Naive B cell (primary cell): ENCODE measurements at regions not wholly inside any gene's neighbourhood (a gene's known extent, or its start where the extent isn't known, plus 50 kb on each side); places are given as distances from the start of the nearest gene placed in this dataset.

Experiments used
- ATAC-seq, 2 donors: fragments of 150-1000 bp; cut with Tn5 transposase; 2 replicates each; pipeline ENCODE4 v1.10.0; 2021; ENCODE audit warnings: low read depth in 2 of 2, mild to moderate bottlenecking in 2 of 2, moderate library complexity in 2 of 2
- DNase-seq: peaks from one replicate; pipeline ENCODE4 v3.0.0; 2022
- H3K27ac Mint-ChIP-seq, 6 donors: one replicate each; pipeline ENCODE4 v1.8.0; 2020 to 2022; ENCODE audit warnings: mild to moderate bottlenecking in 6 of 6, mixed read lengths in 6 of 6, moderate library complexity in 5 of 6, inconsistent platforms in 2 of 6
- H3K27me3 Mint-ChIP-seq, 3 donors: one replicate each; pipeline ENCODE4 v1.8.0; 2021 to 2022; ENCODE audit warnings: mixed read lengths in 3 of 3, mild to moderate bottlenecking in 1 of 3
- H3K36me3 Mint-ChIP-seq, 2 donors: one replicate each; pipeline ENCODE4 v1.8.0; 2020 to 2022; ENCODE audit warnings: mixed read lengths in 2 of 2, inconsistent platforms in 1 of 2, mild to moderate bottlenecking in 1 of 2
- H3K4me1 Mint-ChIP-seq, 3 donors: one replicate each; pipeline ENCODE4 v1.8.0; 2020 to 2022; ENCODE audit warnings: mixed read lengths in 3 of 3, inconsistent platforms in 1 of 3, mild to moderate bottlenecking in 1 of 3, moderate library complexity in 1 of 3
- H3K4me3 Mint-ChIP-seq, 8 donors: one replicate each; pipeline ENCODE4 v1.8.0; 2020 to 2022; ENCODE audit warnings: mild to moderate bottlenecking in 8 of 8, mixed read lengths in 8 of 8, moderate library complexity in 8 of 8, inconsistent platforms in 2 of 8
- H3K9me3 Mint-ChIP-seq, 7 donors: one replicate each; pipeline ENCODE4 v1.8.0; 2020 to 2022; ENCODE audit warnings: mixed read lengths in 7 of 7, mild to moderate bottlenecking in 5 of 7, inconsistent platforms in 2 of 7, moderate library complexity in 1 of 7

GRCh38 chr15:95902606-95903005 lies 427.9 kb upstream of the NR2F2 start:
- Mint-ChIP-seq H3K9me3 (peaks cover 0 to 5% (median 0%) of the 10 kb centered on the region in 7 donors), H3K4me1 (no peaks in the 10 kb centered on the region), H3K27me3 (peaks cover 0 to 10% (median 0%) of the 10 kb centered on the region in 3 donors), H3K27ac (no peak overlapping the region), H3K4me3 (no peak overlapping the region), H3K36me3 (no peaks in the 10 kb centered on the region)
- DNase-seq (no peak), ATAC-seq (no peak)

- H3K27ac Mint-ChIP-seq, result no peak overlapping the region
- H3K36me3 Mint-ChIP-seq, result no peaks in the 10 kb centered on the region
- ATAC-seq (no peak), DNase-seq (no peak)
- H3K4me3 Mint-ChIP-seq, result no peak overlapping the region
- H3K27me3 Mint-ChIP-seq, result peaks cover 0 to 10% (median 0%) of the 10 kb centered on the region in 3 donors
- peaks cover 0 to 5% (median 0%) of the 10 kb centered on the region in 7 donors for H3K9me3 Mint-ChIP-seq
- no peaks in the 10 kb centered on the region for H3K4me1 Mint-ChIP-seq
Observed at GRCh38 chr15:95903352-95903751, 427.1 kb upstream of the NR2F2 start.

GRCh38 chr15:95910643-95911212 lies 419.8 kb upstream of the NR2F2 start:
- no peaks in the 10 kb centered on the region for H3K36me3 Mint-ChIP-seq
- no peak overlapping the region for H3K4me3 Mint-ChIP-seq
- ATAC-seq, result no peak
- H3K27me3 Mint-ChIP-seq, result no peaks in the 10 kb centered on the region
- H3K27ac Mint-ChIP-seq, result no peak overlapping the region
- DNase-seq, result no peak
- no peaks in the 10 kb centered on the region for H3K9me3 Mint-ChIP-seq
- H3K4me1 Mint-ChIP-seq, result no peaks in the 10 kb centered on the region

- Mint-ChIP-seq H3K4me1 (no peaks in the 10 kb centered on the region), H3K4me3 (no peak overlapping the region), H3K9me3 (no peaks in the 10 kb centered on the region), H3K27me3 (no peaks in the 10 kb centered on the region), H3K36me3 (no peaks in the 10 kb centered on the region), H3K27ac (no peak overlapping the region)
- ATAC-seq, result no peak
- DNase-seq, result no peak
Observed at GRCh38 chr15:95911570-95912279, 418.8 kb upstream of the NR2F2 start.

GRCh38 chr15:95912280-95912625 lies 418.2 kb upstream of the NR2F2 start:
- Mint-ChIP-seq H3K4me1 (no peaks in the 10 kb centered on the region), H3K36me3 (no peaks in the 10 kb centered on the region), H3K9me3 (no peaks in the 10 kb centered on the region), H3K4me3 (no peak overlapping the region), H3K27ac (no peak overlapping the region), H3K27me3 (no peaks in the 10 kb centered on the region)
- no peak for DNase-seq
- no peak for ATAC-seq

- Mint-ChIP-seq H3K4me1 (no peaks in the 10 kb centered on the region), H3K4me3 (no peak overlapping the region), H3K27ac (no peak overlapping the region), H3K9me3 (no peaks in the 10 kb centered on the region), H3K36me3 (no peaks in the 10 kb centered on the region), H3K27me3 (no peaks in the 10 kb centered on the region)
- DNase-seq (no peak), ATAC-seq (no peak)
Observed at GRCh38 chr15:95912728-95913127, 417.8 kb upstream of the NR2F2 start.

GRCh38 chr15:95916568-95916967 lies 413.9 kb upstream of the NR2F2 start:
- no peaks in the 10 kb centered on the region for H3K36me3 Mint-ChIP-seq
- no peak overlapping the region for H3K27ac Mint-ChIP-seq
- H3K4me1 Mint-ChIP-seq, result no peaks in the 10 kb centered on the region
- H3K27me3 Mint-ChIP-seq, result no peaks in the 10 kb centered on the region
- DNase-seq (no peak), ATAC-seq (no peak)
- H3K4me3 Mint-ChIP-seq, result no peak overlapping the region
- H3K9me3 Mint-ChIP-seq, result peaks cover 0 to 3% (median 0%) of the 10 kb centered on the region in 7 donors

- no peak overlapping the region for H3K27ac Mint-ChIP-seq
- peaks cover 0 to 4% (median 0%) of the 10 kb centered on the region in 7 donors for H3K9me3 Mint-ChIP-seq
- H3K27me3 Mint-ChIP-seq, result no peaks in the 10 kb centered on the region
- H3K4me3 Mint-ChIP-seq, result no peak overlapping the region
- no peaks in the 10 kb centered on the region for H3K4me1 Mint-ChIP-seq
- no peak for DNase-seq
- ATAC-seq, result no peak
- no peaks in the 10 kb centered on the region for H3K36me3 Mint-ChIP-seq
Observed at GRCh38 chr15:95918525-95918924, 412.0 kb upstream of the NR2F2 start.

GRCh38 chr15:95919460-95919859 lies 411.0 kb upstream of the NR2F2 start:
- H3K9me3 Mint-ChIP-seq, result peaks cover 0 to 4% (median 0%) of the 10 kb centered on the region in 7 donors
- H3K4me1 Mint-ChIP-seq, result no peaks in the 10 kb centered on the region
- H3K4me3 Mint-ChIP-seq, result no peak overlapping the region
- no peaks in the 10 kb centered on the region for H3K27me3 Mint-ChIP-seq
- ATAC-seq (no peak), DNase-seq (no peak)
- no peak overlapping the region for H3K27ac Mint-ChIP-seq
- H3K36me3 Mint-ChIP-seq, result no peaks in the 10 kb centered on the region

GRCh38 chr15:95921404-95921803 lies 409.1 kb upstream of the NR2F2 start:
- Mint-ChIP-seq H3K27ac (no peak overlapping the region), H3K4me1 (no peaks in the 10 kb centered on the region), H3K9me3 (peaks cover 0 to 4% (median 0%) of the 10 kb centered on the region in 7 donors), H3K36me3 (no peaks in the 10 kb centered on the region), H3K27me3 (no peaks in the 10 kb centered on the region), H3K4me3 (no peak overlapping the region)
- DNase-seq, result no peak
- no peak for ATAC-seq

- no peaks in the 10 kb centered on the region for H3K4me1 Mint-ChIP-seq
- H3K9me3 Mint-ChIP-seq, result peaks cover 0 to 4% (median 0%) of the 10 kb centered on the region in 7 donors
- no peak overlapping the region for H3K27ac Mint-ChIP-seq
- DNase-seq (no peak), ATAC-seq (no peak)
- H3K4me3 Mint-ChIP-seq, result no peak overlapping the region
- no peaks in the 10 kb centered on the region for H3K36me3 Mint-ChIP-seq
- no peaks in the 10 kb centered on the region for H3K27me3 Mint-ChIP-seq
Observed at GRCh38 chr15:95922431-95922830, 408.1 kb upstream of the NR2F2 start.

- Mint-ChIP-seq H3K4me3 (no peak overlapping the region), H3K4me1 (no peaks in the 10 kb centered on the region), H3K36me3 (no peaks in the 10 kb centered on the region), H3K27ac (peak overlapping the region in 1 of 6 donors; percentile 24), H3K9me3 (peaks cover 0 to 4% (median 0%) of the 10 kb centered on the region in 7 donors), H3K27me3 (no peaks in the 10 kb centered on the region)
- no peak for ATAC-seq
- no peak for DNase-seq
Observed at GRCh38 chr15:95923792-95924191, 406.7 kb upstream of the NR2F2 start.

GRCh38 chr15:95928822-95929221 lies 401.7 kb upstream of the NR2F2 start:
- Mint-ChIP-seq H3K36me3 (no peaks in the 10 kb centered on the region), H3K4me3 (no peak overlapping the region), H3K27ac (no peak overlapping the region), H3K27me3 (no peaks in the 10 kb centered on the region), H3K9me3 (peaks cover 0 to 3% (median 0%) of the 10 kb centered on the region in 7 donors), H3K4me1 (no peaks in the 10 kb centered on the region)
- ATAC-seq, result no peak
- DNase-seq, result no peak

- DNase-seq (no peak), ATAC-seq (no peak)
- Mint-ChIP-seq H3K9me3 (peaks cover 0 to 5% (median 0%) of the 10 kb centered on the region in 7 donors), H3K36me3 (no peaks in the 10 kb centered on the region), H3K27me3 (no peaks in the 10 kb centered on the region), H3K27ac (no peak overlapping the region), H3K4me3 (no peak overlapping the region), H3K4me1 (no peaks in the 10 kb centered on the region)
Observed at GRCh38 chr15:95929232-95929846, 401.2 kb upstream of the NR2F2 start.
